ENCODE measurements at regions not wholly inside any gene's neighbourhood (a gene's known extent, or its start where the extent isn't known, plus 50 kb on each side); places are given as distances from the start of the nearest gene placed in this dataset.

DNA sequence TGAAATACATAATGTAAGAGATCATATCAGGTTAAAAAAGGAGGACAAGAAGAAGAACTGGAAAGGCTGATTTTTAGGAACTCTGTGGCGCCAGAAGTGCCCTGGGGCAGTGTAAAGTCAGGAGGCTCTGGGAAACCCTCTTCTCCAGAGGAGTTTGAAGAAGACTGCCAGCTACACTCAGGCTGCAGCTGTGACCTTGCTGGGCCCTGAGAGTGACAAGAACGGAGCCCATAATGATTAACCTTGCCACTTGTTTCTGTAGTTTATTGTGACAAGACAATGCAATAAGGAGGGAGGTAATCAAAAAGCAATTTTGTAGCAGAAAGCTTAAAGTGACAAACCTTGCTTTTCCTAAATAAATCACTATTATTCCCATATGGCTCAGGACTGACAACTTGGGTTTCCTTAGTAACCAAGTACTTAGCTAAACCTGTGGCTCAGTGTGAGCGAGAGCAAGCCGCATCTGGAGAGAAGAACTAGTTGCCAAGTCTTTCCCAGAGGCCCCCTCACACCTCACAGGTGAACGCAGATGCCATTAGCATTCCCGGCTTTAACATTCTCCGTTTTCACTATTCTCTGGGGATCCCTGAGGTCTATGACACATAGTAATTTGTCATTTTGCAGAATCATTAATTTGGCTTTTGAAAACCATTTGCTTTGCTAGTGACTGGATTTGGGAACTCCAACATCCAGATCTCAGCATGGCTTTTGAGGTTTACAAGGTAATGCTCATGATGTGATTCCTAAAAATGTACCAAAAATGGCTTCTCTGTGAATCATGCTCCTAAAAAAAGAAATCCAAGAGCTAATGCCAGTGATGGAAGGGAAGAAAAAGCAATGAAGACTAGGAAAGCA lies 115.9 kb downstream of the OMA1 start:
- no peak for DNase-seq

GRCh38 chr1:58426918-58427317 lies 119.6 kb downstream of the OMA1 start:
- DNase-seq, result no peak

- no peak for DNase-seq
Observed at GRCh38 chr1:58422436-58422835, 124.1 kb downstream of the OMA1 start.

- DNase-seq, result no peak
Observed at GRCh38 chr1:58418283-58419228, 128.0 kb downstream of the OMA1 start.

DNA sequence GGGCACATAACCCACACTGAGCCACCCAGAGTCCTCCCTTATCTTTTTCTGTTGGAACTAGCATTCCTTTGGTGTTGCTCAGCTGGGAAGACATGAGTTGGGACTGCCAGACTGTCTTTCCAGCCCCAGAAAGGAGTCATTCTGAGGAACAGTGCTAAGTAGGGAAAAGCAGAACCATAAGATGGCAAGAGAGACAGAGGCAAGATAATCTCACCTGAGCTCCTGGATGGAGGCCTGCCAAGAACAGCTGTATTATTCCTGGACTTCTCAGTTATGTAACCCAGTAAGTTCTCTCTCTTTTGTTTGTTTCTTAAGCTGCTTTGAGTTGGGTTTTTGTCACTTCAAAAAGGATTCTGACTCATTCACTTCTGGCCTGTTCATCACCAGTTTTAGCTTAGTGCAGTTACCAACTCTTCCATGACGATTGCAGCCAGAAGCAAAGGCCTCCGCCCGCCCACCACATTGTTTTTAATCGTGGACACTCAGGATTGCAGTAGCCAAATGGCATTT lies 134.4 kb downstream of the OMA1 start:
- no peak for DNase-seq

GRCh38 chr1:58409890-58410289 lies 136.6 kb downstream of the OMA1 start:
- no peak for DNase-seq

GRCh38 chr1:58409336-58409735 lies 137.2 kb downstream of the OMA1 start:
- DNase-seq, result no peak

DNA sequence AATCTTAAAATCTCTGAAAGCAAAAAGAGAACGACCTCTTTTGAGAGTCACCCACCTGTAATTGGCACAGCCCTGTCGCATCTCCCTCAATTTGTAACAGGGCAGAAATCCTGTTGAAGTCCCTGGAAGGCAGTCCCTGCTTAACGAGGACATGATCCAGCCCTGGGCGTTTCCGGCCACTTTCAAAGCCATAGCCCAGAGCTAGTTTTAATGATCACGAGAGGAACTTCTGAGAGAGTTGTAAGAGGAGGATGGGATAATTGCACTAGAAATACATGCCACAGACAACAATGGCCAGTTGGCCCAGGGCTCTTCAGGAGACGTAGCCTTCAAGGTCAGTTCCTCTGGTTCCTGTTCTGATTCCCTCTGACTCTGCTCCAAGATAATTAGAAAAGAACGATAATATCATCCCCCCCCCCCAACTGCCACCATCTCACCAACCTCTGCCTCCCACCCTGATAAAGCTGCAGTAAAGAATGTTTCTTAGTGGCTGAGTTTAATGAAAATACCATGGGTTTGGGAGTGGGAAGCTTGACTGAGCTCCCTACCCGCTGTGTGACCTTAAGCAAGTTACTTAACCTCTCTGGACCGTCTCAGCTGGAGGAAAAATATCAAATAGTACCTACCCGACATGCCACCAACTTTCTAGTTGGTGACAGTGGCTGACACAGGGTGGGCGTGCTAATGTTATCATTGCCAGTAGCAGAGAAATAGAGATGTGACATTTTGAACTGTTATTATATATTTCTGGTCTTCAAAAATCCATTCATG lies 140.0 kb downstream of the OMA1 start:
- no peak for DNase-seq

DNA sequence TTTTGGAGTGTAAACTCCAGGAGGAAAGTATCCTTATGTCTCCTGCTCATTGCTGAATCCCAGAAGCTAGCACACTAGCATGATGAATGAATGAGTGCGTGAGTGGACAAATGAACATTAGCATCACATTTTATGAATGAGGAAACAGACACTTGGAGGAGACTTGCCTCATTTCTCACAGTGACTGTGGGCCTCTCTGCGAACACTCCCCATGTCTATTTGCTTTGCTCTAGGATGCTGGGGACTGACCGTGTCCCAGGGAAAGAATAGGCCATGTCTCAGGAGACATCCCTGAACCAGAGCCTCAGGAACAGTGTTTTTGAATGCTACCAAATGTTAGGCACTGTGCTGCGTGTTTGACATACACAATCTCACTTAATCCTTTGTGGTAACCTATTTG lies 140.9 kb downstream of the OMA1 start:
- DNase-seq, result no peak

DNA sequence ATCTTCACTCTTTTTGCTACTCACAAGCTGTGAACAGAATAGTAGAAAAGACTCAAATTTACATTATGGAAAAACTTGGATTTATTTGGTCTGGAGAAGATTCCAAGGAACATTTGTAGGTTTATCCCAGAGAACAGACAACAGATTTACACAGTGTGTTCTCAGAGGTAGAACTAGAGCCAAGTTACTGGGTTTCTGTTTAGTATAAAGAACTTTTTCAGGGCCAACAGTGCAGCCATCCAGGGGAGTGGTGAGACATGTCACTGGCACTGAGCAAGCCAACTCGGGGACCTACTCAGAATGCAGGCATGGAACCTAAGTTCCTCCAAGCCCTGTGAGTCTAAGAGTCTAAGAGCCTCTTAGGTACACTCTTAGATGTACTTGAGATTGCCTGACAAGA lies 142.6 kb downstream of the OMA1 start:
- DNase-seq, result no peak

- no peak for DNase-seq
Observed at GRCh38 chr1:58402444-58402843, 144.1 kb downstream of the OMA1 start.

DNA sequence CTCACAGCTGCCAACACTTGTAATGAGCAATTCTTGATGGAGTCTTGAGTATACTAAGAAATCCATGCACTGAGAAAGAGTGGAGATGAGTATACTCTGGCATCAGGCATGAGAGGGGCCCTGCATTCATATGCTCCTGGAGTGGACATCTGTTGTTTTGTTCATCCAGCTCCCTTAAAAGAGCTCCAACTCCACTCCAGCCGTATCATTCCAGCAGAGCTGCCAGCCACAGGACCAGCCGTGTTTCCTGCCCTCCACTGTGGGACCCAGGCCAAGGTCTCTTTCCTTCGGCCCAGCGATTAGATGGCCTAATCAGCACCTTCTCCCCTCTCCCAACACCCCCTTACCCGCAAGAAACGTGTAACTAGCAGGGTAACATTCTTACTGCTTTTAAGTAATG lies 144.5 kb downstream of the OMA1 start:
- DNase-seq, result no peak

DNA sequence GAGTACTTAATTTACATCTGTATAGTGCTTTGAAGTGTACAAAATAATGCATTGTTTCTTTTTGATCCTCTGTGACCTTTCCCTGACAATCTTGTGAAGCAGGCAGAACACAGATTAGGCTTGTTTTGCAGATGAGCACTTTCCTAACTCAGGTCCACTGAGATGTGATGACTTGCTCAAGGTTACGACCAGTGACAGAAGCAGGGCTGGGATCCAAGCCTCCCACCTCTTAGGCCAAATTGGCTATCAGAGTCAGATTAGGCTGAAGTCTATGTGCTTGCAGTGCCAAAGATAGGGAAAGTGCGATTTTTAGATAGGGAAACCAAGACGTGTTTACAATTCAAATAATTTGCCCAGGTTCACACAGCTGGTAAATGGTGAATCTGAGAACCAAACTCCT lies 147.3 kb downstream of the OMA1 start:
- no peak for DNase-seq

- DNase-seq, result no peak
Observed at GRCh38 chr1:58398714-58399113, 147.8 kb downstream of the OMA1 start.

DNA sequence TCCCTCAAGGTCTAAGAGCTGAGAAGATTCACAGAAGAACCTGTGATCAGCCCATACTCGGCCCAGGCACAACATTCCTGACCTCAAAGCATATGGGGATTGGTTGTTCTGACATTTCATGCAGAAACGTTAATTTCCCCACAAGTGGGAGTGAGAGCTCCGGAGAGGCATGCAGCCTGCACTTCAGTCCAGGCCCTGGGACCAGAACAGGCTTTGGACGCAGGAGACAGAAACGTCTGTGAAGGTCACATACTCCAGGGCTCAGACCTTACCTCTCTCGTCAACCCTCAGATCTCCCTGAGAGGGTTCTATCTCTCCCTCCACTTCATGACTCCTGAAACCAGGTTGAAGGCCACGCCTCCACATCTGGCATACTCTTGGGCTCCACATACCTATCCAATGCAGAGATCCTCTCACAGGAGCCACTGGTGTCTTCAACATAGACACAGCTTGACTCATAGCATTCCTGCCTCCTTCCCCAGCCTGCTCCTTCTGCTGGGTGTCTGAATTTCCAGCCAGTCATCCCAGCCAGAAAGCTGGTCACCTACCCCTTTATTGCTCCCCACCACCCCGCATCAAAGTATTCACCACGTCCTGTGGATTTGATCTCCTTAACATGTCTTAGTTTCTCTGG lies 149.2 kb downstream of the OMA1 start:
- DNase-seq, result no peak

DNA sequence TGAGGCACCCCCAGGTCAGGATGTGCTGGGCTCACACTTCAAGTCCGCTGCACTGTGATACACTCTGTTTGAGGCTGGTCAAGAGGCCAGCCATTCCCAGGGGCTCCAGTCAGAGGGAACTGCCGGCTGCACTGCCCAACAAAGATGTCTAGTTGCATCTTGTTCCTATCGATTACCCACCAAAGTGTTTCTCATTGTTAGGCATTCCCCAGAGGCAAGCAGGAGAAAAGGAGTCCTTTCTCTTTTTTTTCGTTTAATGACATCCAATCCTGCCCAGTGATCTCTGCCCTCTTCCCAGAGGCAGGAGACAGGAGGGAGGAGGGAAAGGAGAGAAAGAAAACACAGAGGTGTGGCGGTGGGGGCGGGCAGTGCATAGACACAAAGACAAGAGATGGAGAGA lies 150.4 kb downstream of the OMA1 start:
- DNase-seq, result no peak

DNA sequence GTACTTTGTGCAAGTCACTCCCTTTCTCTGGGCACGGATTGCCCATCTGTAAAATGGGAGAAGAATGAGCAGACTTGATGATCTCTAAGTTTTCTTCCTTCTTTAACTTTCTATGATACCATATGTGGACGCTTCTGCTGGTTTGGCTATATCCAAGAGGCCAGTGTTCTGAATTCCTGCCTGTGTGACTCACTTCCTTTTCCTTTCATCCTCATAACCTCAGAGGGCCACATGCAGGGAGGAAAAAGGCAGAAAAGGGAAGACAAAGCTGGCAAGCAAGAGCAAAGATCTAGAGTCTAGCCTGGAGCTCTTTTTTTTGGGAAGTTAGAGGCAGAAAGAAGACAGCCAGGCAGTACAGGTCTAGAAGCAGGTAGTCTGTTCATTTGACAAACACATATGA lies 151.2 kb downstream of the OMA1 start:
- DNase-seq, result no peak

DNA sequence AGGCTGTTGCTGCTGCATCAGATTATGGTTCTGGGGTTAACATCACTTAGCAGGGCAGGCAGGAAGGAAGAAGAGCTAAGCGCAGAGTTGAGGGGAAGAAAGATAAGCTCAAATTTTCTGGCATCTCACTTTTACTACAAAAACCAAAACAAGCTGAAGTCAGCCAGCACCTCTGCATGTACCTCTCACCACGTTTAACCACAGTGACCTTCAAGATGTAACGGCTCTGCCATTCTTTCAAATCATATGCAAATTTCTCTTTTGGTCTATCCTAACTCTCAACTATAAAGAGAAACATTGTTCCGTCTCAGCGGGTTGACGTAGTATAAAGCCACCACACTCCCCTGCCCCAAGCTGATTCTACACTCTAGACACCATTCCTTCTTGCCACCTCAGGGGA lies 154.4 kb downstream of the OMA1 start:
- no peak for DNase-seq

- no peak for DNase-seq
Observed at GRCh38 chr1:58391514-58391913, 155.0 kb downstream of the OMA1 start.

- DNase-seq, result no peak
Observed at GRCh38 chr1:58391056-58391455, 155.5 kb downstream of the OMA1 start.

GRCh38 chr1:58390091-58390490 lies 156.4 kb downstream of the OMA1 start:
- no peak for DNase-seq

- no peak for DNase-seq
Observed at GRCh38 chr1:58380345-58380744, 166.2 kb downstream of the OMA1 start.

DNA sequence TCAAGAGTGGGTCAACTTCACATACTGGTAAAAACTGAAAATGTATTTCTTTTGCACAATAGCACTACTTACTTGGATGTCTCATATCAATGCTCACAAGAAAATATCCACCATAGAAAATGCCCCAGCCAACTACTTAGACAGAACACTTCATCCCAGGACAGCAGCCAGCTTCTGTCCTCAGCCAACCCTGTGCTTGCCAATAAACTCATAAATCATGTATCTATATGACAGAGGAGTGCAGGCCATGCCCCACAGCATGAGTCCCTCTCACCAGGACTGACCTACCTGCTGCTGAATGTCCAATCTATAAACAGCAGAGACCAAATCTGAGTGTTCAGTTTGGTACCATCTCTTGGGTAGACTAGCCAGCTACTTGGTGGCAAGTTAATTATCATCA lies 179.3 kb downstream of the OMA1 start:
- no peak for DNase-seq
